Neural progenitor cell (in vitro differentiated cells): ENCODE measurements at regions not wholly inside any gene's neighbourhood (a gene's known extent, or its start where the extent isn't known, plus 50 kb on each side); places are given as distances from the start of the nearest gene placed in this dataset.

ENCODE experiments used
- DNase-seq: peaks from one replicate; pipeline ENCODE4 v3.0.0-alpha.2; 2016; ENCODE audit warnings: low spot score
- H2AFZ ChIP-seq: fragments of 200-600 bp; sonication (generic); replicated peaks from 2 replicates; pipeline ENCODE4 v1.6.1; 2016; ENCODE audit warnings: antibody characterized with exemption
- H3F3A ChIP-seq: fragments of 200-600 bp; sonication (generic); 2 replicates; pipeline ENCODE4 v1.6.1; 2016; ENCODE audit warnings: antibody characterized with exemption, low read depth
- H3K27ac ChIP-seq: fragments of 200-600 bp; sonication (generic); 2 replicates; pipeline ENCODE4 v1.5.1; 2016; ENCODE audit warnings: mild to moderate bottlenecking
- H3K27me3 ChIP-seq: fragments of 200-600 bp; sonication (generic); 2 replicates; pipeline ENCODE4 v1.6.1; 2016; ENCODE audit warnings: mild to moderate bottlenecking, moderate library complexity
- H3K36me3 ChIP-seq: fragments of 200-600 bp; sonication (generic); 2 replicates; pipeline ENCODE4 v1.5.1; 2016
- H3K4me1 ChIP-seq: fragments of 200-600 bp; sonication (generic); 2 replicates; pipeline ENCODE4 v1.6.1; 2016; ENCODE audit warnings: mixed run types
- H3K4me2 ChIP-seq: fragments of 200-600 bp; sonication (generic); 2 replicates; pipeline ENCODE4 v1.6.1; 2016
- H3K4me3 ChIP-seq: fragments of 200-600 bp; sonication (generic); 2 replicates; pipeline ENCODE4 v1.5.1; 2016
- H3K79me2 ChIP-seq: fragments of 200-600 bp; sonication (generic); 2 replicates; pipeline ENCODE4 v1.6.1; 2016; ENCODE audit warnings: low read depth
- H3K9ac ChIP-seq: fragments of 200-600 bp; sonication (generic); 2 replicates; pipeline ENCODE4 v1.6.1; 2016
- H3K9me3 ChIP-seq: fragments of 200-600 bp; sonication (generic); 2 replicates; pipeline ENCODE4 v1.5.1; 2016; ENCODE audit warnings: low read depth
- H4K20me1 ChIP-seq: fragments of 200-600 bp; sonication (generic); 2 replicates; pipeline ENCODE4 v1.6.1; 2016; ENCODE audit warnings: low read depth
- H3K27ac Mint-ChIP-seq: 3 replicates; pipeline ENCODE4 v1.8.0; 2021; ENCODE audit warnings: mixed read lengths
- H3K27me3 Mint-ChIP-seq: 2 replicates; pipeline ENCODE4 v1.8.0; 2022; ENCODE audit warnings: low read depth, mild to moderate bottlenecking, inconsistent platforms, moderate library complexity, mixed read lengths; ENCODE audit not compliant: insufficient read depth
- H3K36me3 Mint-ChIP-seq: 3 replicates; pipeline ENCODE4 v1.8.0; 2021; ENCODE audit warnings: mixed read lengths
- H3K4me1 Mint-ChIP-seq: 3 replicates; pipeline ENCODE4 v1.8.0; 2021; ENCODE audit warnings: mixed read lengths
- H3K4me3 Mint-ChIP-seq: 3 replicates; pipeline ENCODE4 v1.8.0; 2021; ENCODE audit warnings: mild to moderate bottlenecking, moderate library complexity, mixed read lengths
- H3K9me3 Mint-ChIP-seq: 3 replicates; pipeline ENCODE4 v1.8.0; 2020; ENCODE audit warnings: mixed read lengths
- CTCF ChIP-seq: fragments of 200-600 bp; sonication (generic); IDR thresholded peaks from 2 replicates; pipeline ENCODE4 v1.5.1; 2017; ENCODE audit warnings: antibody characterized with exemption, mild to moderate bottlenecking
- EZH2 ChIP-seq: fragments of 200-600 bp; sonication (generic); IDR thresholded peaks from 2 replicates; pipeline ENCODE4 v1.6.1; 2017; ENCODE audit warnings: antibody characterized with exemption, mild to moderate bottlenecking, moderate library complexity
- EZH2phosphoT487 ChIP-seq: fragments of 200-600 bp; sonication (generic); IDR thresholded peaks from 2 replicates; pipeline ENCODE4 v1.6.1; 2017; ENCODE audit warnings: antibody characterized with exemption

- peaks cover 5% of the 10 kb centered on the region for H3K27me3 Mint-ChIP-seq
- no peaks in the 10 kb centered on the region for H3K36me3 ChIP-seq
- no peak overlapping the region for H3K4me3 Mint-ChIP-seq
- no peaks in the 10 kb centered on the region for H3K79me2 ChIP-seq
- H3K36me3 Mint-ChIP-seq, result no peaks in the 10 kb centered on the region
- no peak overlapping the region for H3K4me3 ChIP-seq
- no peak overlapping the region for H3K27ac ChIP-seq
- H3K27ac Mint-ChIP-seq, result no peak overlapping the region
- no peaks in the 10 kb centered on the region for H3F3A ChIP-seq
- DNase-seq, result peak; percentile 8
- TF ChIP-seq EZH2 (no peak), EZH2phosphoT487 (no peak), CTCF (no peak)
- H3K4me2 ChIP-seq, result peak overlapping the region; percentile 28
- H3K27me3 ChIP-seq, result peaks cover 28% of the 10 kb centered on the region
- H3K4me1 ChIP-seq, result peaks cover 23% of the 10 kb centered on the region
- H3K9me3 Mint-ChIP-seq, result no peaks in the 10 kb centered on the region
- H4K20me1 ChIP-seq, result no peaks in the 10 kb centered on the region
- no peak overlapping the region for H2AFZ ChIP-seq
- no peaks in the 10 kb centered on the region for H3K9me3 ChIP-seq
- peaks cover 14% of the 10 kb centered on the region for H3K4me1 Mint-ChIP-seq
- H3K9ac ChIP-seq, result no peak overlapping the region
These were observed 111.5 kb upstream of the APP start for GRCh38 chr21:26282058-26282457.

- Histone ChIP-seq H3K4me3 (no peak overlapping the region), H3K4me1 (peaks cover 23% of the 10 kb centered on the region), H3K36me3 (no peaks in the 10 kb centered on the region), H3K79me2 (no peaks in the 10 kb centered on the region), H3K27ac (no peak overlapping the region), H2AFZ (no peak overlapping the region), H3K4me2 (peak overlapping the region; percentile 28), H3K9me3 (no peaks in the 10 kb centered on the region), H3K9ac (no peak overlapping the region), H4K20me1 (no peaks in the 10 kb centered on the region), H3F3A (no peaks in the 10 kb centered on the region), H3K27me3 (peaks cover 28% of the 10 kb centered on the region)
- DNase-seq, result no peak
- Mint-ChIP-seq H3K4me1 (peaks cover 14% of the 10 kb centered on the region), H3K27me3 (peaks cover 5% of the 10 kb centered on the region), H3K4me3 (no peak overlapping the region), H3K9me3 (no peaks in the 10 kb centered on the region), H3K27ac (no peak overlapping the region), H3K36me3 (no peaks in the 10 kb centered on the region)
- TF ChIP-seq EZH2phosphoT487 (no peak), CTCF (no peak), EZH2 (no peak)
These were observed 110.9 kb upstream of the APP start for GRCh38 chr21:26281506-26281905.

GRCh38 chr21:26280775-26281174 is 110.2 kb upstream of the APP start:
- Histone ChIP-seq H3K27me3 (peaks cover 28% of the 10 kb centered on the region), H3K9me3 (no peaks in the 10 kb centered on the region), H3K4me1 (peaks cover 23% of the 10 kb centered on the region), H3K79me2 (no peaks in the 10 kb centered on the region), H4K20me1 (no peaks in the 10 kb centered on the region), H3K9ac (no peak overlapping the region), H3F3A (no peaks in the 10 kb centered on the region), H3K36me3 (peaks cover 1% of the 10 kb centered on the region), H2AFZ (peak overlapping the region; percentile 95), H3K27ac (no peak overlapping the region), H3K4me3 (no peak overlapping the region), H3K4me2 (peak overlapping the region; percentile 1)
- H3K4me3 Mint-ChIP-seq, result no peak overlapping the region
- H3K9me3 Mint-ChIP-seq, result no peaks in the 10 kb centered on the region
- H3K27ac Mint-ChIP-seq, result peak overlapping the region; percentile 58
- H3K4me1 Mint-ChIP-seq, result peaks cover 14% of the 10 kb centered on the region
- TF ChIP-seq EZH2, result no peak
- TF ChIP-seq EZH2phosphoT487, result no peak
- TF ChIP-seq CTCF, result no peak
- peaks cover 5% of the 10 kb centered on the region for H3K27me3 Mint-ChIP-seq
- H3K36me3 Mint-ChIP-seq, result no peaks in the 10 kb centered on the region
- peak; percentile 33 for DNase-seq
